HepG2 (cell line): ENCODE measurements at regions not wholly inside any gene's neighbourhood (a gene's known extent, or its start where the extent isn't known, plus 50 kb on each side); places are given as distances from the start of the nearest gene placed in this dataset.

Experiments
- NFE2 ChIP-seq: sonication (generic); formaldehyde crosslinking; IDR thresholded peaks from 2 replicates; pipeline ENCODE4 v1.4.0; 2020; ENCODE audit warnings: missing genetic modification reagents
- ONECUT2 ChIP-seq: sonication (generic); formaldehyde crosslinking; IDR thresholded peaks from 2 replicates; pipeline ENCODE4 v1.4.0; 2020; ENCODE audit warnings: missing genetic modification reagents
- POLR2A ChIP-seq, 2 experiments: IDR thresholded peaks; 2 replicates each; pipeline ENCODE4 v1.6.1; 2011; ENCODE audit warnings: low read depth in 2 of 2, low read length in 2 of 2, mild to moderate bottlenecking in 1 of 2, moderate library complexity in 1 of 2; ENCODE audit not compliant: insufficient read depth in 1 of 2

GRCh38 chr9:119027901-119028699, 341.1 kb downstream of the BRINP1 start:
- TF ChIP-seq POLR2A (IDR thresholded peaks at IDR 0.05; ENCODE audit: insufficient read depth in 1 of 2, low read depth in 2 of 2, low read length in 2 of 2) (no peak), NFE2 (no peak), ONECUT2 (CRISPR knock-in tag) (no peak)
